NK-92 treated with Interleukin-12 subunit alpha and Interleukin-12 subunit beta, amount 100 ng/mL, for 24 hours (cell line): ENCODE measurements at regions not wholly inside any gene's neighbourhood (a gene's known extent, or its start where the extent isn't known, plus 50 kb on each side); places are given as distances from the start of the nearest gene placed in this dataset.
"Not testable (repeated sequence)": the region's sequence is repeated elsewhere in the genome, so short reads cannot be mapped to it uniquely, and the experiment has no call there.

Source experiments
- DNase-seq: peaks from one replicate; lab custom pipeline; 2025; lab: John Stamatoyannopoulos, UW

GRCh38 chr13:78867655-78868054 lies 208.7 kb upstream of the OBI1 start:
- DNase-seq, result no peak

GRCh38 chr13:78866076-78866475 lies 207.1 kb upstream of the OBI1 start:
- not testable (repeated sequence) for DNase-seq

- DNase-seq, result no peak
Measured at GRCh38 chr13:78862446-78862845, 203.5 kb upstream of the OBI1 start.

GRCh38 chr13:78852709-78853108 lies 193.8 kb upstream of the OBI1 start:
- DNase-seq, result no peak

- no peak for DNase-seq
Measured at GRCh38 chr13:78845656-78846365, 186.9 kb upstream of the OBI1 start.

GRCh38 chr13:78844106-78844505 lies 185.2 kb upstream of the OBI1 start:
- DNase-seq, result no peak

- no peak for DNase-seq
Measured at GRCh38 chr13:78841358-78841963, 182.5 kb upstream of the OBI1 start.

- DNase-seq, result no peak
Measured at GRCh38 chr13:78836238-78836784, 177.4 kb upstream of the OBI1 start.

- DNase-seq, result no peak
Measured at GRCh38 chr13:78832461-78832860, 173.5 kb upstream of the OBI1 start.

- no peak for DNase-seq
Measured at GRCh38 chr13:78830508-78830907, 171.6 kb upstream of the OBI1 start.

- DNase-seq, result no peak
Measured at GRCh38 chr13:78829821-78830220, 170.9 kb upstream of the OBI1 start.

GRCh38 chr13:78827471-78827870 lies 168.5 kb upstream of the OBI1 start:
- DNase-seq, result no peak

GRCh38 chr13:78826936-78827335 lies 168.0 kb upstream of the OBI1 start:
- no peak for DNase-seq

GRCh38 chr13:78826312-78826711 lies 167.4 kb upstream of the OBI1 start:
- DNase-seq, result no peak

GRCh38 chr13:78820541-78820940 lies 161.6 kb upstream of the OBI1 start:
- DNase-seq, result no peak

- no peak for DNase-seq
Measured at GRCh38 chr13:78816592-78816991, 157.6 kb upstream of the OBI1 start.

GRCh38 chr13:78816154-78816553 lies 157.2 kb upstream of the OBI1 start:
- DNase-seq, result no peak

- DNase-seq, result no peak
Measured at GRCh38 chr13:78806457-78806856, 147.5 kb upstream of the OBI1 start.

GRCh38 chr13:78802912-78803311 lies 144.0 kb upstream of the OBI1 start:
- no peak for DNase-seq

GRCh38 chr13:78787190-78787589 lies 128.2 kb upstream of the OBI1 start:
- no peak for DNase-seq

- no peak for DNase-seq
Measured at GRCh38 chr13:78786459-78786858, 127.5 kb upstream of the OBI1 start.

- no peak for DNase-seq
Measured at GRCh38 chr13:78785764-78786163, 126.8 kb upstream of the OBI1 start.

GRCh38 chr13:78784014-78784750 lies 125.2 kb upstream of the OBI1 start:
- no peak for DNase-seq
